ENCODE measurements at regions not wholly inside any gene's neighbourhood (a gene's known extent, or its start where the extent isn't known, plus 50 kb on each side); places are given as distances from the start of the nearest gene placed in this dataset.

- TF ChIP-seq, protein P1, sequence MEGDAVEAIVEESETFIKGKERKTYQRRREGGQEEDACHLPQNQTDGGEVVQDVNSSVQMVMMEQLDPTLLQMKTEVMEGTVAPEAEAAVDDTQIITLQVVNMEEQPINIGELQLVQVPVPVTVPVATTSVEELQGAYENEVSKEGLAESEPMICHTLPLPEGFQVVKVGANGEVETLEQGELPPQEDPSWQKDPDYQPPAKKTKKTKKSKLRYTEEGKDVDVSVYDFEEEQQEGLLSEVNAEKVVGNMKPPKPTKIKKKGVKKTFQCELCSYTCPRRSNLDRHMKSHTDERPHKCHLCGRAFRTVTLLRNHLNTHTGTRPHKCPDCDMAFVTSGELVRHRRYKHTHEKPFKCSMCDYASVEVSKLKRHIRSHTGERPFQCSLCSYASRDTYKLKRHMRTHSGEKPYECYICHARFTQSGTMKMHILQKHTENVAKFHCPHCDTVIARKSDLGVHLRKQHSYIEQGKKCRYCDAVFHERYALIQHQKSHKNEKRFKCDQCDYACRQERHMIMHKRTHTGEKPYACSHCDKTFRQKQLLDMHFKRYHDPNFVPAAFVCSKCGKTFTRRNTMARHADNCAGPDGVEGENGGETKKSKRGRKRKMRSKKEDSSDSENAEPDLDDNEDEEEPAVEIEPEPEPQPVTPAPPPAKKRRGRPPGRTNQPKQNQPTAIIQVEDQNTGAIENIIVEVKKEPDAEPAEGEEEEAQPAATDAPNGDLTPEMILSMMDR (IDR thresholded peaks at IDR 0.05): no peak
- no peak for TF ChIP-seq POLR2A (IDR thresholded peaks at IDR 0.05)
Observed at GRCh38 chr13:74280795-74281490, 146.7 kb upstream of the KLF12 start.
